ENCODE measurements at regions not wholly inside any gene's neighbourhood (a gene's known extent, or its start where the extent isn't known, plus 50 kb on each side); places are given as distances from the start of the nearest gene placed in this dataset.
A peak's percentile ranks its signal among the peaks of the same experiment; 100 is the strongest.

- no peak overlapping the region for H3K4me3 ChIP-seq (ENCODE audit: low read depth, low read length)
- DNase-seq (ENCODE audit: low read depth, low spot score): no peak
- ChIA-PET POLR2A (interaction anchor here (1.2 to 1.7 kb wide), 2 partner anchors 10 to 147 kb away, joined by 4 read pairs; no protein-coding TSS in a partner anchor), CTCF (interaction anchor here (1.3 to 1.6 kb wide), 2 partner anchors 30 to 153 kb away, joined by 3 read pairs; no protein-coding TSS in a partner anchor)
- TF ChIP-seq, protein P1, sequence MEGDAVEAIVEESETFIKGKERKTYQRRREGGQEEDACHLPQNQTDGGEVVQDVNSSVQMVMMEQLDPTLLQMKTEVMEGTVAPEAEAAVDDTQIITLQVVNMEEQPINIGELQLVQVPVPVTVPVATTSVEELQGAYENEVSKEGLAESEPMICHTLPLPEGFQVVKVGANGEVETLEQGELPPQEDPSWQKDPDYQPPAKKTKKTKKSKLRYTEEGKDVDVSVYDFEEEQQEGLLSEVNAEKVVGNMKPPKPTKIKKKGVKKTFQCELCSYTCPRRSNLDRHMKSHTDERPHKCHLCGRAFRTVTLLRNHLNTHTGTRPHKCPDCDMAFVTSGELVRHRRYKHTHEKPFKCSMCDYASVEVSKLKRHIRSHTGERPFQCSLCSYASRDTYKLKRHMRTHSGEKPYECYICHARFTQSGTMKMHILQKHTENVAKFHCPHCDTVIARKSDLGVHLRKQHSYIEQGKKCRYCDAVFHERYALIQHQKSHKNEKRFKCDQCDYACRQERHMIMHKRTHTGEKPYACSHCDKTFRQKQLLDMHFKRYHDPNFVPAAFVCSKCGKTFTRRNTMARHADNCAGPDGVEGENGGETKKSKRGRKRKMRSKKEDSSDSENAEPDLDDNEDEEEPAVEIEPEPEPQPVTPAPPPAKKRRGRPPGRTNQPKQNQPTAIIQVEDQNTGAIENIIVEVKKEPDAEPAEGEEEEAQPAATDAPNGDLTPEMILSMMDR (IDR thresholded peaks at IDR 0.05; ENCODE audit: low read depth, low read length): no peak
- no peaks in the 10 kb centered on the region; the same call in 1 of the 2 replicates for H3K9me3 ChIP-seq (ENCODE audit: control insufficient read depth, insufficient read depth, low read length)
- H3K27ac ChIP-seq (ENCODE audit: low read depth, low read length): no peak overlapping the region
- no peaks in the 10 kb centered on the region for H3K27me3 ChIP-seq (ENCODE audit: control insufficient read depth, insufficient read depth, low read length)
Measured at GRCh38 chr2:43076676-43077075, 149.7 kb downstream of the ZFP36L2 start.

DNA sequence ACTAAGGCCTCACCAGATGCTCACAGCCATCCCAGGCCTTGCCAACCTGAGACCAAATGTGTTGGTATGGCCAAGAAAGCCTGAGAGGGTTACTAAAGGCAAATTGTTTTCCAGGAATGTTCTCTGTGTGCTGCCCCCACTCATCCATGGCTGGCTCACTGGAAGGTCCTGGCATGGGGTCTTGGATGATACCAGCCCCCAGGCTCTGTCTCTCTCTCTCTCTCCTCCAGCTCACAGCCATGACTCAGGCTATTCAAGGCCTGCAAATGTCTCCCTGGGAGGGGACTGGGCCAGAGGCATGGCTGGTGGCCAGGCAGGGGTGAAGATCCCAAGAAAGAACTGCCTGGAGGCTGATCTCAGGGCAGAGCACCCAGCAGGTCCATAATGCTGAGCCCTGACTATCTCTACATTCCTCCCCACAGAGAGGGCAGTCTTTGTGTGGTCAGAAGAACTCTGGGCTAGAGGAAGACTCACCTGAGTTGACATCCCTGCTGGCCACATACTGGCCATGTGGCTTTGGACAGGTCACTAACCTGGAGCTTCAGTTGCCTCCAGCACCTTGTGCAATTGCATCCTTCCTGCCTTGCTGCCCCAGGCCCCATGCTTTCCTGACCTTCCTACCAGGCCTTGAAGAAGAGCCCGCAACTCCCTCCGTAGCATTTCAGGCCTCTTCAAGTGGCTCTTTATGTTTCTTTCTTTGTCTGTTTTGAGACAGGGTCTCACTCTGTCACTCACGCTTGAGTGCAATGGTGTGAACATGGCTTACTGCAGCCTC is 150.4 kb downstream of the ZFP36L2 start:
- ChIA-PET POLR2A (interaction anchor here (1.2 to 1.5 kb wide), 2 partner anchors 10 to 148 kb away, joined by 4 read pairs; no protein-coding TSS in a partner anchor), CTCF (no interaction called here)
- H3K9me3 ChIP-seq (ENCODE audit: control insufficient read depth, insufficient read depth, low read length): no peaks in the 10 kb centered on the region; the same call in 1 of the 2 replicates
- TF ChIP-seq, protein P1 (IDR thresholded peaks at IDR 0.05; ENCODE audit: low read depth, low read length): no peak
- H3K4me3 ChIP-seq (ENCODE audit: low read depth, low read length): no peak overlapping the region
- no peak for DNase-seq (ENCODE audit: low read depth, low spot score)
- peak overlapping the region; percentile 97 for H3K27ac ChIP-seq (ENCODE audit: low read depth, low read length)
- no peaks in the 10 kb centered on the region for H3K27me3 ChIP-seq (ENCODE audit: control insufficient read depth, insufficient read depth, low read length)

- H3K9me3 ChIP-seq (ENCODE audit: control insufficient read depth, insufficient read depth, low read length): no peaks in the 10 kb centered on the region; the same call in 1 of the 2 replicates
- peak overlapping the region; percentile 97 for H3K27ac ChIP-seq (ENCODE audit: low read depth, low read length)
- H3K27me3 ChIP-seq (ENCODE audit: control insufficient read depth, insufficient read depth, low read length): no peaks in the 10 kb centered on the region
- ChIA-PET CTCF (interaction anchor here (0.9 kb wide), 1 partner anchor 31 kb away, joined by 5 read pairs; no protein-coding TSS in a partner anchor), POLR2A (interaction anchor here (1.0 to 1.5 kb wide), 4 partner anchors 11 to 57 kb away, joined by 3 to 4 read pairs (median 3); no protein-coding TSS in a partner anchor)
- H3K4me3 ChIP-seq (ENCODE audit: low read depth, low read length): no peak overlapping the region
- DNase-seq (ENCODE audit: low read depth, low spot score): peak; percentile 92
- TF ChIP-seq, protein P1 (IDR thresholded peaks at IDR 0.05; ENCODE audit: low read depth, low read length): peak; percentile 18; the same call in 1 of the 2 replicates
Measured at GRCh38 chr2:43075054-43075593, 151.3 kb downstream of the ZFP36L2 start.

DNA sequence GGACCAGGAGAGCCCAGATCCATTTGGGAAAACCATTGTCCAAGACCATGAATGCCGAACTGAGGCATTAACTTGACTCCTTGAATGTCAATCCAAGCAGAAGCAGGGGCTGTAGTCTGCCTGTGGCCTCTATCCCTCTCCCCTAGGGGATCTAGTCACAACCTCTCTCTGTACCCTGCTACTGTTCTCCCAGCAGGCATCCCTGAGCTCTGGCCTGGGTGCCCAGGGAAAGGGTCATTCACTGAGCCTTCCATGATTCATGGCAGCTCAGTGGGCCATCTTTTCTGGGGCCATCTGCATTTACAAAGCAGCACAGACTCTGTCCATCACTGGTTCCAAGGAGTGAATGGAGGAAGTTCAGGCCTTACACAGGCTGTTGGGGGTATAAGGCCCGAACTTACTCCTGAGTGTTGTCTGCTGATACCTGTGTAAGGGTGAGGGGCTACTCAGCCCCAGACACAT is 151.8 kb downstream of the ZFP36L2 start:
- H3K27me3 ChIP-seq (ENCODE audit: control insufficient read depth, insufficient read depth, low read length): no peaks in the 10 kb centered on the region
- ChIA-PET CTCF (interaction anchor here (0.9 kb wide), 1 partner anchor 31 kb away, joined by 5 read pairs; no protein-coding TSS in a partner anchor), POLR2A (interaction anchor here (1.0 to 1.5 kb wide), 4 partner anchors 12 to 57 kb away, joined by 3 to 4 read pairs (median 3); no protein-coding TSS in a partner anchor)
- TF ChIP-seq, protein P1 (IDR thresholded peaks at IDR 0.05; ENCODE audit: low read depth, low read length): no peak
- H3K27ac ChIP-seq (ENCODE audit: low read depth, low read length): peak overlapping the region; percentile 94
- no peaks in the 10 kb centered on the region for H3K9me3 ChIP-seq (ENCODE audit: control insufficient read depth, insufficient read depth, low read length)
- no peak overlapping the region for H3K4me3 ChIP-seq (ENCODE audit: low read depth, low read length)
- DNase-seq (ENCODE audit: low read depth, low spot score): no peak

Measured in AG04450 (cell line).